PFSK-1 (cell line): ENCODE measurements at regions not wholly inside any gene's neighbourhood (a gene's known extent, or its start where the extent isn't known, plus 50 kb on each side); places are given as distances from the start of the nearest gene placed in this dataset.

Experiments
- FOXP2 ChIP-seq: optimal IDR thresholded peaks from 2 replicates; pipeline ENCODE3; 2011; ENCODE audit warnings: borderline replicate concordance, control low read depth, inconsistent platforms; ENCODE audit not compliant: insufficient read depth; ENCODE audit errors: extremely low read length, extremely low read depth
- POLR2AphosphoS5 ChIP-seq: IDR thresholded peaks from 2 replicates; pipeline ENCODE4 v1.6.1; 2012; ENCODE audit warnings: low read depth, mild to moderate bottlenecking, control low read depth, low read length, moderate library complexity
- SIN3A ChIP-seq: IDR thresholded peaks from 2 replicates; pipeline ENCODE4 v1.6.1; 2012; ENCODE audit warnings: mild to moderate bottlenecking, low read length, moderate library complexity, borderline replicate concordance; ENCODE audit not compliant: insufficient read depth
- TAF1 ChIP-seq: IDR thresholded peaks from 2 replicates; pipeline ENCODE4 v1.6.1; 2012; ENCODE audit warnings: low read length, control low read depth, borderline replicate concordance; ENCODE audit not compliant: insufficient read depth
- TF ChIP-seq, protein P1 (sequence below), 2 experiments: IDR thresholded peaks; 2 replicates each; pipeline versions ENCODE4 v1.6.1 to v1.8.0; 2011 to 2012; ENCODE audit warnings: low read depth in 2 of 2, low read length in 2 of 2, control low read depth in 1 of 2, inconsistent platforms in 1 of 2, mild to moderate bottlenecking in 1 of 2, moderate library complexity in 1 of 2; ENCODE audit not compliant: insufficient read depth in 1 of 2

DNA sequence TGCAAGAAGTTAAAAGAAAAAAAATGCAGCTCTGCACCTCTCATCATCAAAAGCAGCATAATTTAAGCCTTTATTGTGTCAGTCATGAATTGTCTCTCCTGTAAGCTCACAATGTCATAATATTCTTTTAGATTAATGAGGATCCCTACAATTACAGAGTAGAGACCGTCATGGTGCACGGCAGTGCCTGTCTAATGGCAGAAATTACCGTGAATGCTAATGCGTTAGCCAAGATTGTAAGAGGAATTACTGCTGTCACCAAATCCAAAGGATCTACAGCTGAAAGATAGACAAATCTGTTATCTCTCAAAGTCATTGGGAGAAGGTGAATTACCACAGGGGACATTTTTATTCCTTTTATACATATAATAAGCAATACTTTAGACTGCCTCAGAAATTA lies 631.6 kb upstream of the NRSN1 start:
- no peak for TF ChIP-seq FOXP2
- no peak for TF ChIP-seq TAF1
- no peak for TF ChIP-seq POLR2AphosphoS5
- TF ChIP-seq, protein P1, sequence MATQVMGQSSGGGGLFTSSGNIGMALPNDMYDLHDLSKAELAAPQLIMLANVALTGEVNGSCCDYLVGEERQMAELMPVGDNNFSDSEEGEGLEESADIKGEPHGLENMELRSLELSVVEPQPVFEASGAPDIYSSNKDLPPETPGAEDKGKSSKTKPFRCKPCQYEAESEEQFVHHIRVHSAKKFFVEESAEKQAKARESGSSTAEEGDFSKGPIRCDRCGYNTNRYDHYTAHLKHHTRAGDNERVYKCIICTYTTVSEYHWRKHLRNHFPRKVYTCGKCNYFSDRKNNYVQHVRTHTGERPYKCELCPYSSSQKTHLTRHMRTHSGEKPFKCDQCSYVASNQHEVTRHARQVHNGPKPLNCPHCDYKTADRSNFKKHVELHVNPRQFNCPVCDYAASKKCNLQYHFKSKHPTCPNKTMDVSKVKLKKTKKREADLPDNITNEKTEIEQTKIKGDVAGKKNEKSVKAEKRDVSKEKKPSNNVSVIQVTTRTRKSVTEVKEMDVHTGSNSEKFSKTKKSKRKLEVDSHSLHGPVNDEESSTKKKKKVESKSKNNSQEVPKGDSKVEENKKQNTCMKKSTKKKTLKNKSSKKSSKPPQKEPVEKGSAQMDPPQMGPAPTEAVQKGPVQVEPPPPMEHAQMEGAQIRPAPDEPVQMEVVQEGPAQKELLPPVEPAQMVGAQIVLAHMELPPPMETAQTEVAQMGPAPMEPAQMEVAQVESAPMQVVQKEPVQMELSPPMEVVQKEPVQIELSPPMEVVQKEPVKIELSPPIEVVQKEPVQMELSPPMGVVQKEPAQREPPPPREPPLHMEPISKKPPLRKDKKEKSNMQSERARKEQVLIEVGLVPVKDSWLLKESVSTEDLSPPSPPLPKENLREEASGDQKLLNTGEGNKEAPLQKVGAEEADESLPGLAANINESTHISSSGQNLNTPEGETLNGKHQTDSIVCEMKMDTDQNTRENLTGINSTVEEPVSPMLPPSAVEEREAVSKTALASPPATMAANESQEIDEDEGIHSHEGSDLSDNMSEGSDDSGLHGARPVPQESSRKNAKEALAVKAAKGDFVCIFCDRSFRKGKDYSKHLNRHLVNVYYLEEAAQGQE (IDR thresholded peaks at IDR 0.05; ENCODE audit: insufficient read depth in 1 of 2, low read depth in 2 of 2, low read length in 2 of 2), result no peak
- no peak for TF ChIP-seq SIN3A

DNA sequence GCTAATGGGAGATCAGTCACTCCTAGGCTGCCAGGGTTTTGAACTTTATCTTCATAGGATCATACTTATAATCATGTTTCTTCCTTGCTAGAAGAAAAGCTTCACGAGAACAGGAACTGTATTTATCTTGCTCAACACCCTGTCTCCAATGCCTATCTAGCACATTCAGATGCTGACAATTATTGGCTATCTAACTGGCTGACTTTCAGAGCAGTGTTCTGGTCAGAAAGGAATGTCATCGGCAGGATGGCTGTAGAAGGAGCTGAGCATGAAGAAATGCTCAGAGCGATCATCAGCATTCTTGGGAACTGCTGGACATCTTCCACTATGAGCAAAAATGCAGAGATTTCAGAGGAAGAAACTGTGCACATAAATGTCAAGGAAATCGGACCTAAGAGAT lies 628.0 kb upstream of the NRSN1 start:
- no peak for TF ChIP-seq SIN3A
- no peak for TF ChIP-seq FOXP2
- TF ChIP-seq POLR2AphosphoS5, result no peak
- TF ChIP-seq TAF1, result no peak
- TF ChIP-seq, protein P1 (IDR thresholded peaks at IDR 0.05; ENCODE audit: insufficient read depth in 1 of 2, low read depth in 2 of 2, low read length in 2 of 2), result no peak

DNA sequence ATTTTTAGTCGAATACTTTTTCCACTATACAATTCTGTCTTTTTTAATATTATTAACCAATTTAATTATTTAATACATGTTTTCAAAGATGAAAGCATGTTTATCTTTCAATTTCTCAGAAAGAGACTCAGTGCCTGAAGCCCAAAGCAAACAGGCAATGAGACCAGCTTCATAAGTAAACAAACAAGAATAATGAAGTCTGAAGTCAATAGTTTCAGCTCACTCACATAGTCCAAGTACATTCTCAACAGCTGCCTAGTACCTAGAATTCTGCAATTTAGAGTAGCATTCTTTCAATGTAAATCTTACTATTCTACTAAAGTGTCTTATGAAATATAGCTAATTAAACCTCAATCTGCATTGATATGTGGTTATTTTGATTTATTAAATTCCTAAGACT lies 626.5 kb upstream of the NRSN1 start:
- TF ChIP-seq TAF1 (no peak), SIN3A (no peak), FOXP2 (no peak), POLR2AphosphoS5 (no peak)
- TF ChIP-seq, protein P1 (IDR thresholded peaks at IDR 0.05; ENCODE audit: insufficient read depth in 1 of 2, low read depth in 2 of 2, low read length in 2 of 2), result no peak

DNA sequence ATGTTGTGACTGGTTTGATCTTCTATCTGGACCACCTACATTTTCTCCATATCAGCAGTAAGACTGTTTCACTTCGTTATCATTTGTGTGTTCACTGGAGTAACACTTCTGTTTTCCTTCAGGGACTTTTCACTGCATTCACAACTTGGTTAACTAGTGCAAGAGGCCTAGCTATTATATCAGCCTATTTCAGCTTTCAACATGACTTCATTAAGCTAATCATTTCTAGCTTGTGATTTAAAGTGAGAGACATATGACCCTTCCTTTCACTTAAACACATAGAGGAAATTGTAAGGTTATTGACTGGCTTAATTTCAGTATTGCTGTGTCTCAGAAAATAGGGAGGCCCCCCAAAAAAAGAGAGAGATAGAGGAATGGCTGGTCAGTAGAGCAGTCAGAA lies 622.8 kb upstream of the NRSN1 start:
- no peak for TF ChIP-seq FOXP2
- TF ChIP-seq, protein P1 (IDR thresholded peaks at IDR 0.05; ENCODE audit: insufficient read depth in 1 of 2, low read depth in 2 of 2, low read length in 2 of 2), result no peak
- no peak for TF ChIP-seq TAF1
- no peak for TF ChIP-seq POLR2AphosphoS5
- TF ChIP-seq SIN3A, result no peak

DNA sequence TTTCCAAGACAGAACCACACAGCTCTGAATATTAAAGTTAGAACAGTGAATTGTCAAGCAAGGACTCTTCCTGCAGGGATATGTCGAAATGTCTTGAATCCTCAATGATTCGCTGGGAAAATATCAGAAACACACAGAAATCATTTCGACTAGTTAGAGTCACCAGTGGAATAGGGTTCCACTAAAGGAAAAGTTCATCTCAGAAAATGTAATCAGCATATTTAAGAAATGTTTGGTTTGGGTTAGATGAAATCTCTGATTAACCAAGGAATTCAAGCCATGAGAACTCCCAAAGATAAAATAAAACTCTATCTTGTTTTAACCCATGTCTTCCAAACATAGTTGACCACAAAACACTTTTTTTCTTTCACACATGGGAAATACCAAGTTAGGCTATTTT lies 621.0 kb upstream of the NRSN1 start:
- TF ChIP-seq TAF1, result no peak
- TF ChIP-seq SIN3A, result no peak
- TF ChIP-seq POLR2AphosphoS5, result no peak
- TF ChIP-seq FOXP2, result no peak
- TF ChIP-seq, protein P1 (IDR thresholded peaks at IDR 0.05; ENCODE audit: insufficient read depth in 1 of 2, low read depth in 2 of 2, low read length in 2 of 2), result no peak
